Vagina (tissue), 2 donors: ENCODE measurements at regions not wholly inside any gene's neighbourhood (a gene's known extent, or its start where the extent isn't known, plus 50 kb on each side); places are given as distances from the start of the nearest gene placed in this dataset.
"Not testable (repeated sequence)": the region's sequence is repeated elsewhere in the genome, so short reads cannot be mapped to it uniquely, and the experiment has no call there.

Experiments used
- DNase-seq, 2 donors: peaks; one replicate each; pipeline ENCODE4 v3.0.0-alpha.2; 2017; ENCODE audit errors: extremely low spot score in 2 of 2
- H3K27ac ChIP-seq: fragments of 200-600 bp; sonication (generic); one replicate; pipeline ENCODE4 v1.5.1; 2019
- H3K27me3 ChIP-seq: fragments of 200-600 bp; sonication (generic); one replicate; pipeline ENCODE4 v1.5.1; 2019
- H3K36me3 ChIP-seq, 2 donors: fragments of 200-600 bp; sonication (generic); one replicate each; pipeline ENCODE4 v1.5.1; 2017 to 2019
- H3K4me1 ChIP-seq: fragments of 200-600 bp; sonication (generic); one replicate; pipeline ENCODE4 v1.5.1; 2019
- H3K4me3 ChIP-seq, 2 donors: fragments of 200-600 bp; sonication (generic); 1 replicate in 1 of 2; 2 replicates in 1 of 2; pipeline ENCODE4 v1.5.1; 2016 to 2019
- H3K9me3 ChIP-seq: fragments of 200-600 bp; sonication (generic); one replicate; pipeline ENCODE4 v1.5.1; 2019
- CTCF ChIP-seq, 3 experiments: fragments of 450-650 bp in 2 of 3; fragments of 200-600 bp in 1 of 3; sonication (generic) in 1 of 3; IDR thresholded peaks; one replicate each; pipeline ENCODE4 v1.5.1; 2017 to 2019; ENCODE audit warnings: antibody characterized with exemption in 3 of 3, mild to moderate bottlenecking in 2 of 3, moderate library complexity in 2 of 3
- POLR2A ChIP-seq, 2 donors: fragments of 450-650 bp; IDR thresholded peaks; one replicate each; pipeline ENCODE4 v1.6.1; 2017; ENCODE audit warnings: antibody characterized with exemption in 2 of 2, mild to moderate bottlenecking in 2 of 2, moderate library complexity in 2 of 2
- POLR2AphosphoS5 ChIP-seq, 2 donors: sonication (generic); formaldehyde crosslinking; IDR thresholded peaks; one replicate each; pipeline ENCODE4 v1.9.0; 2017; ENCODE audit warnings: antibody characterized with exemption in 2 of 2, mild to moderate bottlenecking in 2 of 2, low read depth in 1 of 2; ENCODE audit not compliant: insufficient read depth in 1 of 2
- intact Hi-C: fragments of 100-400 bp; cut with DNase I; formaldehyde crosslinking; loops from one replicate; pipeline ENCODE4 v1.15.1; 2023

GRCh38 chr13:54033323-54033861, 1004.8 kb downstream of the OLFM4 start:
- H3K27me3 ChIP-seq = no peaks in the 10 kb centered on the region
- TF ChIP-seq POLR2AphosphoS5 (IDR thresholded peaks at IDR 0.05; ENCODE audit: insufficient read depth in 1 of 2, low read depth in 1 of 2) (no peak), CTCF (IDR thresholded peaks at IDR 0.05) (no peak), POLR2A (IDR thresholded peaks at IDR 0.05) (no peak)
- no peaks in the 10 kb centered on the region for H3K36me3 ChIP-seq
- no peaks in the 10 kb centered on the region for H3K9me3 ChIP-seq
- intact Hi-C loops = no loop called here
- DNase-seq = no peak
- no peaks in the 10 kb centered on the region for H3K4me1 ChIP-seq
- H3K4me3 ChIP-seq = no peak overlapping the region
- H3K27ac ChIP-seq = no peak overlapping the region

- H3K36me3 ChIP-seq = no peaks in the 10 kb centered on the region
- no peaks in the 10 kb centered on the region for H3K4me1 ChIP-seq
- H3K4me3 ChIP-seq = no peak overlapping the region
- H3K27ac ChIP-seq = no peak overlapping the region
- no peak for TF ChIP-seq POLR2AphosphoS5 (IDR thresholded peaks at IDR 0.05; ENCODE audit: insufficient read depth in 1 of 2, low read depth in 1 of 2)
- TF ChIP-seq CTCF (IDR thresholded peaks at IDR 0.05) = no peak
- TF ChIP-seq POLR2A (IDR thresholded peaks at IDR 0.05) = no peak
- no peak for DNase-seq
- intact Hi-C loops = no loop called here
- H3K9me3 ChIP-seq = no peaks in the 10 kb centered on the region
- no peaks in the 10 kb centered on the region for H3K27me3 ChIP-seq
Observed at GRCh38 chr13:54034047-54034446, 1005.4 kb downstream of the OLFM4 start.

GRCh38 chr13:54057416-54057815, 1028.8 kb downstream of the OLFM4 start:
- H3K4me3 ChIP-seq, H3K27ac ChIP-seq, intact Hi-C loops, H3K27me3 ChIP-seq, H3K9me3 ChIP-seq, DNase-seq, H3K36me3 ChIP-seq, H3K4me1 ChIP-seq: not testable (repeated sequence)

- H3K36me3 ChIP-seq, DNase-seq, intact Hi-C loops, H3K4me3 ChIP-seq, H3K9me3 ChIP-seq, H3K27me3 ChIP-seq, H3K27ac ChIP-seq, H3K4me1 ChIP-seq: not testable (repeated sequence)
Observed at GRCh38 chr13:54069958-54070357, 1041.3 kb downstream of the OLFM4 start.

- Histone ChIP-seq H3K9me3 (no peaks in the 10 kb centered on the region), H3K4me3 (no peak overlapping the region), H3K4me1 (no peaks in the 10 kb centered on the region), H3K27ac (no peak overlapping the region), H3K27me3 (no peaks in the 10 kb centered on the region), H3K36me3 (no peaks in the 10 kb centered on the region)
- intact Hi-C loops = no loop called here
- TF ChIP-seq CTCF (IDR thresholded peaks at IDR 0.05) (no peak), POLR2A (IDR thresholded peaks at IDR 0.05) (no peak), POLR2AphosphoS5 (IDR thresholded peaks at IDR 0.05; ENCODE audit: insufficient read depth in 1 of 2, low read depth in 1 of 2) (no peak)
- no peak for DNase-seq
Observed at GRCh38 chr13:54077569-54077968, 1049.0 kb downstream of the OLFM4 start.

- Histone ChIP-seq H3K27ac (no peak overlapping the region), H3K4me1 (no peaks in the 10 kb centered on the region), H3K36me3 (no peaks in the 10 kb centered on the region), H3K4me3 (no peak overlapping the region), H3K27me3 (no peaks in the 10 kb centered on the region), H3K9me3 (no peaks in the 10 kb centered on the region)
- DNase-seq = no peak
- TF ChIP-seq CTCF (IDR thresholded peaks at IDR 0.05) (no peak), POLR2AphosphoS5 (IDR thresholded peaks at IDR 0.05; ENCODE audit: insufficient read depth in 1 of 2, low read depth in 1 of 2) (no peak), POLR2A (IDR thresholded peaks at IDR 0.05) (no peak)
- intact Hi-C loops = no loop called here
Observed at GRCh38 chr13:54078271-54078870, 1049.8 kb downstream of the OLFM4 start.

- H3K36me3 ChIP-seq, H3K27ac ChIP-seq, H3K27me3 ChIP-seq, DNase-seq, intact Hi-C loops, H3K4me3 ChIP-seq, H3K9me3 ChIP-seq, H3K4me1 ChIP-seq: not testable (repeated sequence)
Observed at GRCh38 chr13:54082309-54082708, 1053.7 kb downstream of the OLFM4 start.
